ENCODE measurements at regions not wholly inside any gene's neighbourhood (a gene's known extent, or its start where the extent isn't known, plus 50 kb on each side); places are given as distances from the start of the nearest gene placed in this dataset.

DNA sequence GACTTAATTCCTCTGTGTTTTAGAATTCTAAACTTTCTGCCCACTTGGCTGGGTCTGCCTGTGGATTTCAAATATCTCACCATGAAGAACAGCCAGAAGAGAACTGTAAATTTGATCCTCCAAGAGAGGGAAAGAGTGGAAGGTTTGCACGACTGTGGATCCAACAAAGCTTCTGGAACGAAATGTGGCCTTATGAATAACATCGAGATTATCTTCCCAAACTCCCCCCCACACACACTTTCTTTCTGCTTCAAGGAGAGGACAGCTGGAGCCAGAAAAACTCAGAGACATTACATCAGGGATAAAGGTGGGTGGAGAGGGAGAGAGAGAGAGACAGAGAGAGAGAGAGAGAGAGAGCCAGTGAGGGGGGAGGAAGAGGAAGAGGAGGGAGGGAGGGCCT, 570.1 kb upstream of the MGMT start:
- peaks cover 0 to 3% (median 0%) of the 10 kb centered on the region in 8 donors for H3K9me3 Mint-ChIP-seq
- intact Hi-C loops (cut with micrococcal nuclease) = no loop called here
- Histone ChIP-seq H3K36me3 (ENCODE audit: insufficient read depth, low read length) (no peaks in the 10 kb centered on the region), H3K9me3 (ENCODE audit: control insufficient read depth in 1 of 2, low read length in 2 of 2) (no peaks in the 10 kb centered on the region), H3K27ac (ENCODE audit: low read depth, low read length) (no peak overlapping the region), H3K27me3 (ENCODE audit: insufficient read depth, low read length) (no peaks in the 10 kb centered on the region), H3K4me1 (ENCODE audit: insufficient read depth, low read length) (no peaks in the 10 kb centered on the region), H3K4me3 (ENCODE audit: low read length in 2 of 2) (no peak overlapping the region)
- no peak overlapping the region for H3K4me3 Mint-ChIP-seq
- no peaks in the 10 kb centered on the region for H3K4me1 Mint-ChIP-seq
- ChIA-PET CTCF (ENCODE audit: partially characterized antibody) (no interaction called here), POLR2A (ENCODE audit: partially characterized antibody) (no interaction called here)
- H3K27me3 Mint-ChIP-seq = peaks cover 0 to 6% of the 10 kb centered on the region in 2 donors
- no peak for DNase-seq
- H3K27ac Mint-ChIP-seq = no peak overlapping the region
- no peaks in the 10 kb centered on the region for H3K36me3 Mint-ChIP-seq

DNA sequence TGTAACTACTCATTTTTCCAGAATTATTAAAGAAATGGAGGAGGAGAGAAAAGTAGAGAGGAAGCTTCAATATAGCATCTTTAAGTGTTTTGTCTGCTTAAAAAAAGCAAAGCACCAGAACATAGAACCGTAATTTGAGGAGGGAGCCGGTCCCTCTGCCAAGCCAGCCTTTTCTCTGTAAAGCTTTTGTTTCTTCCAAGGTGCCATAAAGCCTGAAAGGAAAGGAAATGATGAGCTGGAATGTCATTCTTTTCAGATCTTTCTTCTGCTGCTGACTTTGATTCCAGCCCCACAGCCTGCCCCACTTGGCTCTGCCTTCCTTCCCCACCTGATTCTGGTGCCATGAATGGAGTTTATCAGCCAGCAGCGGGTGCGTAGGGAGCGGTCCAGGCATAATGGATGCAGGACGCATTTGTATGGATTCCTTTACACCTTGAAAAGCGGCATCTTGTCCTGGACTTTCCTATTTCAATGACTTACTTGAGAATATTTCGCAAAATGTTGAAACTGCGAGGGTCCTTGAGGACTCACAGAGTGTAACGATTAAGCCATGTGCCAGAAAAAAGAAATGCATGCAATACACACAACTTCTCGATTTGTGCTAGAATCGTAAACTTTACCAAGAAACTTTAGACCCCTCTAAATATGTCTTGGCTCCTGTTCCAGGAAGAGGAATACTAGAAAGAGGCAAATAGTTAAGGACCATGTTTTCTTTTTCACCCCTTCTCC, 569.5 kb upstream of the MGMT start:
- ChIA-PET CTCF (ENCODE audit: partially characterized antibody) (no interaction called here), POLR2A (ENCODE audit: partially characterized antibody) (no interaction called here)
- no peak overlapping the region for H3K4me3 Mint-ChIP-seq
- no peak overlapping the region for H3K27ac Mint-ChIP-seq
- H3K4me3 ChIP-seq (ENCODE audit: low read length in 2 of 2) = no peak overlapping the region
- H3K4me1 ChIP-seq (ENCODE audit: insufficient read depth, low read length) = no peaks in the 10 kb centered on the region
- H3K4me1 Mint-ChIP-seq = no peaks in the 10 kb centered on the region
- no peak for DNase-seq
- no peaks in the 10 kb centered on the region for H3K27me3 ChIP-seq (ENCODE audit: insufficient read depth, low read length)
- H3K36me3 ChIP-seq (ENCODE audit: insufficient read depth, low read length) = no peaks in the 10 kb centered on the region
- H3K27ac ChIP-seq (ENCODE audit: low read depth, low read length) = no peak overlapping the region
- intact Hi-C loops (cut with micrococcal nuclease) = no loop called here
- H3K9me3 ChIP-seq (ENCODE audit: control insufficient read depth in 1 of 2, low read length in 2 of 2) = no peaks in the 10 kb centered on the region
- peaks cover 0 to 4% (median 0%) of the 10 kb centered on the region in 8 donors for H3K9me3 Mint-ChIP-seq
- no peaks in the 10 kb centered on the region for H3K36me3 Mint-ChIP-seq
- peaks cover 0 to 4% of the 10 kb centered on the region in 2 donors for H3K27me3 Mint-ChIP-seq

DNA sequence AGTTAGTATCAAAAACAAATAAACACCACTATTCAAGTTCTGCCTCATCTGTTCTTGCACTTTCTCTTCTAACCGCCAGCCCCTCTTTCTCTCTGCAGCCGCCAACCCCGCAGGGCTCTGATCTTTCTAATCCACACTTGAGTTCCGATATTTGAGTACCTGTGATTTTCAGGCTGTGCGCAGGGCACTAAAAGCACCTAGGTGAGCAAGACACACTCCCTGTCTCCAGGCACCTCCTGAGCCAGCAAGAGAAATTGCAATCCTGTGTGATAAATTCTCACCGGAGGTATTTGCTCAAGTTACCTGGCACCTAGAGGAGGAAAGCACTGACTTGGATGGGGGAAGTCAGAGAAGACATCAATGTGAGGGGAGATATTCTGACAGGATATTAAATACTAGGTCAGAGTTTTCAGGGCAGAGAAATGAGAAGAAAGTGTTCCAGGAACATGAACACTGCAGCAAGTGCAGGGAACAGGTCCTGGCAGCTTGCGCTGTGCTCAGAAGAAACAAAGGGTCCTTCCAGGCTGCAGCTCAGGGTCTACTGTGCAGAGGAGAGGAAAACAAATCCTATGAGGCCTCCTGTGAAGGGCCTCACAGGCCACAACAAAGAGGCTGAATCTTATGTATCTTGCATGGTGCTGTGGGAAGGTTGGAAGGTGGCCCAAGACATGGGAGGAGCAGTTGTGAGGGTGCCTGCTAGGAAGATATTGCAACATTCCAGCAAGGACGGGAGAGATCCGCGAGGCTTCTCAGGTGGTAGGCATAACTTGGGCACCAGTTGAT, 568.7 kb upstream of the MGMT start:
- H3K9me3 ChIP-seq (ENCODE audit: control insufficient read depth in 1 of 2, low read length in 2 of 2) = no peaks in the 10 kb centered on the region
- Mint-ChIP-seq H3K27ac (no peak overlapping the region), H3K9me3 (peaks cover 0 to 4% (median 0%) of the 10 kb centered on the region in 8 donors), H3K36me3 (no peaks in the 10 kb centered on the region), H3K4me3 (no peak overlapping the region), H3K27me3 (peaks cover 1 to 4% of the 10 kb centered on the region in 2 donors), H3K4me1 (no peaks in the 10 kb centered on the region)
- H3K27me3 ChIP-seq (ENCODE audit: insufficient read depth, low read length) = no peaks in the 10 kb centered on the region
- POLR2A ChIA-PET (ENCODE audit: partially characterized antibody) = no interaction called here
- intact Hi-C loops (cut with micrococcal nuclease) = no loop called here
- no peak for DNase-seq
- no peaks in the 10 kb centered on the region for H3K4me1 ChIP-seq (ENCODE audit: insufficient read depth, low read length)
- CTCF ChIA-PET (ENCODE audit: partially characterized antibody) = no interaction called here
- H3K27ac ChIP-seq (ENCODE audit: low read depth, low read length) = no peak overlapping the region
- H3K4me3 ChIP-seq (ENCODE audit: low read length in 2 of 2) = no peak overlapping the region
- no peaks in the 10 kb centered on the region for H3K36me3 ChIP-seq (ENCODE audit: insufficient read depth, low read length)

DNA sequence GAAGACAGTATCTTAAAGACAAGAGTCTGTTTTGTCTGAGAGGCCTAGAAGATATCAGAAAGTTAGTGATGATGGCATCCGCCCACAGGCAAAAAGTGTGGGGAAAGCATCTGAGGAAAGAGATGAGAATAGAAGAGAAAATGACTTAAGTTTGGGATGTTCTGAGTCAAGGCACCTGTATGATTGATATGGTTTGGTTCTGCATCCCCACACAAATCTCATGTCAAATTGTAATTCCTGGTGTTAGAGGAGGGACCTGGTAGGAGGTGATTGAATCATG, 568.2 kb upstream of the MGMT start:
- intact Hi-C loops (cut with micrococcal nuclease) = no loop called here
- no peak overlapping the region for H3K4me3 Mint-ChIP-seq

DNA sequence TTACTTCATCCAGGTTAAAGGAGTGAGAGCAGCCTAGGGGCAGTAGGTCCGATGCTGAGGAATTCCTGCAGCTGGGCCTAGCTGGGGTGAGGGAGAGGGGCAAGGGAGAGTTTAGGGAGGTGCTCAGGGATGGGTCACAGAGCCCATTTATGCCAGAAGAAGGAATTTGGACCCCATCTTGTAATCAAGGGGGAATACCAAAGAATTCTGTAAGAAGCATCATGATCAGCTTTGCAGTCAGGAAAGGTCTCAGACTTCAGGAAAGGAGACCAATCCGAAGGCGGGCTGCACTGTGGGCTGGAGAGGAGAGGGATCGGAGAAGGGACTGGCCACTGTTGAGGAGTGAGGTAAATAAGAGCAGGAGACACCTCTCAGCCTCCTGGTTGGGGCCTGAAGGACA, 566.6 kb upstream of the MGMT start:
- Histone ChIP-seq H3K27ac (ENCODE audit: low read depth, low read length) (no peak overlapping the region), H3K27me3 (ENCODE audit: insufficient read depth, low read length) (no peaks in the 10 kb centered on the region), H3K36me3 (ENCODE audit: insufficient read depth, low read length) (no peaks in the 10 kb centered on the region), H3K4me3 (ENCODE audit: low read length in 2 of 2) (no peak overlapping the region), H3K4me1 (ENCODE audit: insufficient read depth, low read length) (no peaks in the 10 kb centered on the region), H3K9me3 (ENCODE audit: control insufficient read depth in 1 of 2, low read length in 2 of 2) (no peaks in the 10 kb centered on the region)
- Mint-ChIP-seq H3K4me3 (no peak overlapping the region), H3K4me1 (no peaks in the 10 kb centered on the region), H3K36me3 (no peaks in the 10 kb centered on the region), H3K27ac (no peak overlapping the region), H3K9me3 (peaks cover 0 to 6% (median 0%) of the 10 kb centered on the region in 8 donors), H3K27me3 (peaks cover 1 to 4% of the 10 kb centered on the region in 2 donors)
- ChIA-PET CTCF (ENCODE audit: partially characterized antibody) (no interaction called here), POLR2A (ENCODE audit: partially characterized antibody) (no interaction called here)
- intact Hi-C loops (cut with micrococcal nuclease) = no loop called here
- no peak for DNase-seq

More for the DNA sequence above, 568.2 kb upstream of the MGMT start:
- no peak for DNase-seq
- H3K4me1 Mint-ChIP-seq = no peaks in the 10 kb centered on the region
- Histone ChIP-seq H3K27me3 (ENCODE audit: insufficient read depth, low read length) (no peaks in the 10 kb centered on the region), H3K27ac (ENCODE audit: low read depth, low read length) (no peak overlapping the region), H3K4me1 (ENCODE audit: insufficient read depth, low read length) (no peaks in the 10 kb centered on the region), H3K36me3 (ENCODE audit: insufficient read depth, low read length) (no peaks in the 10 kb centered on the region), H3K4me3 (ENCODE audit: low read length in 2 of 2) (no peak overlapping the region), H3K9me3 (ENCODE audit: control insufficient read depth in 1 of 2, low read length in 2 of 2) (no peaks in the 10 kb centered on the region)
- H3K36me3 Mint-ChIP-seq = no peaks in the 10 kb centered on the region
- POLR2A ChIA-PET (ENCODE audit: partially characterized antibody) = no interaction called here
- CTCF ChIA-PET (ENCODE audit: partially characterized antibody) = no interaction called here
- H3K27me3 Mint-ChIP-seq = peaks cover 1 to 4% of the 10 kb centered on the region in 2 donors
- no peak overlapping the region for H3K27ac Mint-ChIP-seq
- H3K9me3 Mint-ChIP-seq = peaks cover 0 to 4% (median 0%) of the 10 kb centered on the region in 8 donors

DNA sequence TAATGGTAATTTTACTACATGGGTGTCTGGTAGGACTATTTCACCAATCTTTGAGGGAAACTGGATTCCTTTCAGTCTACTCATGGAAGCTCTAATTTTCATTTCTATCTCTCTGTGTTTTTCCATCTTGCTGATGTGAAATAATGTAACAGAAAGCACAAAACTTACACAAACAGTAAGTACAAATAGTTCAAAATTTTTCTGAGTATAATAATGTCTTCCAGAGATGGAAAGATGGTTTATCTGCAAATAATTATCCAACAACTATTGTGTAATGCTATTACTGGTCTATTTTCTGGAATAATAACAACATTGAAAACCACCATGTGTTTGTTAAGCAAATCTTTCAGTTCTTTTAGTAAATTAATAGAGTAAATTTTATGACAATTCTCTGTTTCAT, 565.8 kb upstream of the MGMT start:
- H3K36me3 ChIP-seq (ENCODE audit: insufficient read depth, low read length) = no peaks in the 10 kb centered on the region
- intact Hi-C loops (cut with micrococcal nuclease) = no loop called here
- H3K9me3 ChIP-seq (ENCODE audit: control insufficient read depth in 1 of 2, low read length in 2 of 2) = no peaks in the 10 kb centered on the region
- H3K27me3 Mint-ChIP-seq = peaks cover 1 to 4% of the 10 kb centered on the region in 2 donors
- no peaks in the 10 kb centered on the region for H3K36me3 Mint-ChIP-seq
- no peak overlapping the region for H3K4me3 Mint-ChIP-seq
- CTCF ChIA-PET (ENCODE audit: partially characterized antibody) = no interaction called here
- POLR2A ChIA-PET (ENCODE audit: partially characterized antibody) = no interaction called here
- DNase-seq = no peak
- no peak overlapping the region for H3K27ac ChIP-seq (ENCODE audit: low read depth, low read length)
- H3K4me3 ChIP-seq (ENCODE audit: low read length in 2 of 2) = no peak overlapping the region
- no peaks in the 10 kb centered on the region for H3K4me1 ChIP-seq (ENCODE audit: insufficient read depth, low read length)
- H3K27me3 ChIP-seq (ENCODE audit: insufficient read depth, low read length) = no peaks in the 10 kb centered on the region
- no peaks in the 10 kb centered on the region for H3K4me1 Mint-ChIP-seq
- peaks cover 0 to 7% (median 0%) of the 10 kb centered on the region in 8 donors for H3K9me3 Mint-ChIP-seq
- H3K27ac Mint-ChIP-seq = no peak overlapping the region

DNA sequence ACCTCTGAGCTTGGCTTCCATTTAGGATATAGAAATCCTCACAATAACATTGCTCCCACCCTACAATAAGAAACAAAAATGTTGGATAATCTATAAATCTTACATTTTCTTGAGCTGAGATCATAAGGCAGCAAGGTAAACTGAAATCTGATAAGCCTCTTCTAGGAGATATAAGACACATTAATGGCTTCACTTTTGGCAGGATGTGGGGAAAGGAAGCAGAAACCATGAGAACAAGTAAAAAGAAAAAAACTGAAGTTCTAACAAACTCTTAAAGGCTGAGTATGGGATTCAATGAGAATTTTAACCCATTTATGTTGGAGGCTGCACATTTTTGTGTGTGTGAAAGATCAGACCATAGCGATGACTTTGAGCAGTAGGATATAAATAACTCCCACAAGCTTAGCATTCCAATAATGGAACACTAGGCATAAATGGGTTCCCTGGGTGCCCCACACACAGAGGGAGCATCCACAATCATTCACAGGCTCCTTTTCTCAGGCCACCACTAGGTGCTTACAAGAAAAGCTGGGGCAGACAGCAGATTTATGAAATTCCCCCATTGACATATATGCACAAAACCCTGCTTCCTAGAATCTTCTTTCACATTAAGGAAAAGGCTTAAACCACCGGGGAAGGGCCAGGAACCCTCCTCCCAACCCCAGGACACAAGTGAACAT, 564.9 kb upstream of the MGMT start:
- H3K27ac ChIP-seq (ENCODE audit: low read depth, low read length) = no peak overlapping the region
- no peak overlapping the region for H3K4me3 ChIP-seq (ENCODE audit: low read length in 2 of 2)
- H3K36me3 ChIP-seq (ENCODE audit: insufficient read depth, low read length) = no peaks in the 10 kb centered on the region
- no peaks in the 10 kb centered on the region for H3K4me1 Mint-ChIP-seq
- H3K4me3 Mint-ChIP-seq = no peak overlapping the region
- H3K27me3 Mint-ChIP-seq = peaks cover 1 to 4% of the 10 kb centered on the region in 2 donors
- H3K27ac Mint-ChIP-seq = no peak overlapping the region
- intact Hi-C loops (cut with micrococcal nuclease) = no loop called here
- no peaks in the 10 kb centered on the region for H3K36me3 Mint-ChIP-seq
- no peaks in the 10 kb centered on the region for H3K9me3 ChIP-seq (ENCODE audit: control insufficient read depth in 1 of 2, low read length in 2 of 2)
- ChIA-PET POLR2A (ENCODE audit: partially characterized antibody) (no interaction called here), CTCF (ENCODE audit: partially characterized antibody) (no interaction called here)
- H3K9me3 Mint-ChIP-seq = peaks cover 0 to 7% (median 0%) of the 10 kb centered on the region in 8 donors
- H3K27me3 ChIP-seq (ENCODE audit: insufficient read depth, low read length) = no peaks in the 10 kb centered on the region
- no peak for DNase-seq
- H3K4me1 ChIP-seq (ENCODE audit: insufficient read depth, low read length) = no peaks in the 10 kb centered on the region

Data from CD4-positive, alpha-beta memory T cell (primary cell).